HG02885 (cell line): ENCODE measurements at regions not wholly inside any gene's neighbourhood (a gene's known extent, or its start where the extent isn't known, plus 50 kb on each side); places are given as distances from the start of the nearest gene placed in this dataset.
"Not testable (repeated sequence)": the region's sequence is repeated elsewhere in the genome, so short reads cannot be mapped to it uniquely, and the experiment has no call there.

ENCODE experiments used
- ATAC-seq: cut with Tn5 transposase; IDR thresholded peaks from one replicate; pipeline ENCODE4 v1.9.1; 2021; ENCODE audit warnings: mild to moderate bottlenecking; ENCODE audit not compliant: unreplicated experiment, poor library complexity

DNA sequence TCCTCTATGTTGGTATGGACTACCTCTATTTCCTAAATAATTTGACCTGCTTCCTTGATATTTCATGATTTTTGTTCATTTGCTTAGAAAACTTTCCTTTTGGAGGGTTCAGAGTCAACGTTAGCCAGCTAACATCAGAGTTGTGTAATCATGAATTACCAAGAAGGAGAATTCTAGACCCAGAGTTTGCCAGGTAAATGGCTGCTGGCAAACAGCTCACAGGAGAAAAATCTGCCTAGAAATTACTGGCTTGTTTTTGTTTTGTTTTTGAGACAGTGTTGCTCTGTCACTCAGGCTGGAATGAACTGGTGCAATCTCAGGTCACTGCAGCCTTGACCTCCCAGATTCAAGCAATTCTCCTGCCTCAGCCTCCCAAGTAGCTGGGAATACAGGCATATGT is 111.4 kb upstream of the SALL1 start:
- no peak for ATAC-seq

DNA sequence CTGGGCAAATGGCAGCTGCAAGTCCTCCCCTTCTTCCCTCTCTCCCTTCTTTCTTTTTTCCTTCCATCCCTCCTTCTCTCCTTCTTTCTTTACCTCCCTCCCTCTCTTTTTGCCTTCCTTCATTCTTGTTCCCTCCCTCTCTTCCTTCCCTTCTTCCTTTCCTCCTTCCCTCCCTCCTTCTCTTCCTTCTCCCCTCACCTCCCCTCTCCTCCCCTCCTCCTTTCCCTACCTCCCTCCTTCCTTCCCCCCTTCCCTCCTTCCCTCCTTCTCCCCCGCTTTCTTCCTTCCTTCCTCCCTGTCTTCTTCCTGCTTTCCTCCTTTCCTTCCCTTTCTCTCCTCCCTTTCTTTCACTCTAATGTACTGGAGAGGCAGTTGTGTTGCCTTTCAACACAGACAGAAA is 110.8 kb upstream of the SALL1 start:
- no peak for ATAC-seq

DNA sequence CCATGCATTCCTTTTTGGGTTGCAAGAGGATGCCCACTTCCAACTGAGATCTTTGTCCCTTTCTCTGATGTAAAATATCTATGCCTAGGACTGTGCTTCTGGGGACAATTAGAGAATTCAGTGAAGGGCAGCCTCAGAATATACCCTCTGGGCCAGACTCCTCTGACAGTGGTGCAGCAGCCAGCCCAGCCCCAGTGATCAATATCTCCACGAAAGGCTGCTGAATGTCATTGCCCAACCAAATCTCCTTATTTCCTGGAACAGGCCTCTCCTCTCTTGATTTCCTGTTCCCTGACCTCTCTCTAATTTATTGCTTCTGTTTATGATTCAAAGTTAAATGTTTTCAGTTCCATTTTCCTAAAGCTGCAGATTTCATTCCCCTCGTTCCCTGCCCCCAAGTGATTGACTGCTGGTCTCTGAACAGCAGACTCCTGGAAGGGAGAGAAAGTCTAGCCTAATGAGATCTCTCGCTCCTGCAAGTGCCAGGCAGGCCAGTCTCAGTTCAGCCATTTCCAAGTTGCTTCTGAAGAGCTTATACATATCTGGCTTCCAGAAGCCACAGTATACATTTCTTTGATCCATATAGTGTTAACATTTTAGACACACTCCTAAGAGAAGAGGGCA is 104.4 kb upstream of the SALL1 start:
- ATAC-seq: no peak

- ATAC-seq: not testable (repeated sequence)
Observed at GRCh38 chr16:51254390-51254789, 103.3 kb upstream of the SALL1 start.

DNA sequence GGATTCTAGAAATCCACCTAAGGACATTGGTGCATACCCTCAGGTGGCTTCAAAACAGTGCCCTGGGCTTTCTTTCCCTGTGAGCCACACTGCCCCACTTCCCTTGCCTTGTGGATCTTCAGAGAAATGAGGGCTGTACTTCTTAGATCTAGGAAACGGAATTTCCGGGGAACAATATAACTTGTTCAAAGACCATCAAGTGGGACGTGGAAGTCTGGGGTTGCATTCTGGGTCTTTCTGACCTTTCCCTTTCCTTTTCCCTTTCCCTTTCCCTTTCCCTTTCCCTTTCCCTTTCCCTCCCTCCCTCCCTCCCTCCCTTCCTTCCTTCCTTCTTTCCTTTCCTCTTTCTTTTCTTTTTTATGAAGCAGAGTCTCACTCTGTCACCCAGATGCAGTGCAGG is 97.1 kb upstream of the SALL1 start:
- ATAC-seq: no peak

- no peak for ATAC-seq
Observed at GRCh38 chr16:51245658-51245995, 94.6 kb upstream of the SALL1 start.

GRCh38 chr16:51244887-51245657 is 94.0 kb upstream of the SALL1 start:
- no peak for ATAC-seq

GRCh38 chr16:51243936-51244436 is 92.9 kb upstream of the SALL1 start:
- ATAC-seq: no peak

DNA sequence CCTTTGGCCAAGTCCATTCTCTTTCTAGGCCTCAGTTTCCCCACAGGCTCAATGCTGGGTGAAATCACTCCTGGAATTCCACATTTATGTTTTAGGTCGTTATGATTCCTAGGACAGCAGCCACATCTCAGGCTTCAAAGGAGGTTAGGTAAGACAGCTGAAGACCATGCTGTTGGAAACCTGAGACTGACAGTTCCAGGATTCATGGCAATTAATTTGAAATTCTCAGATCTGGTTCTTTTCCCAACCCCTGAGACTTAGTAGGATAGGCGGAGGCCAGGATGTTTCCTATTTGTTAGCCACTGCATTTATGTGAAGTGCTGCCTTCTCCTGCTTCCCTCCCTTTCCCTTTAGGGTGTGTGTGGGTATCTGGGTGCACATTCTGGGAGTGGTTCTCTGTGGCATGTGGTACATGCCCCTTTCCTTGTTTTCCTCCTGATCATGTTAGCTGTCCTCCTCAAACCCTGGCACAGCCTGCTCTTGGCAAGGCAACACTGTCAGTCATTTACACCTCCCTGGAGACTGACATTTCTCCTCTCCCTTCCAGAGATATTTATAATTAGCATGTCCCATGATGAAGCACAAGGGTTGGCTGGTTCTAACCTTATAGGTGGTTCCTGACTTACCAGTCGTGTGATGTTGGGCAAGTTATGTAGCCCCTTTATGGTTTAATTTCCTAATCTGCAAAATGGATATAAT is 91.4 kb upstream of the SALL1 start:
- ATAC-seq: no peak

- no peak for ATAC-seq
Observed at GRCh38 chr16:51239196-51239595, 88.1 kb upstream of the SALL1 start.

- no peak for ATAC-seq
Observed at GRCh38 chr16:51237861-51238378, 86.8 kb upstream of the SALL1 start.

- ATAC-seq: no peak
Observed at GRCh38 chr16:51237207-51237606, 86.1 kb upstream of the SALL1 start.

- ATAC-seq: no peak
Observed at GRCh38 chr16:51236583-51236982, 85.5 kb upstream of the SALL1 start.

GRCh38 chr16:51231702-51232101 is 80.6 kb upstream of the SALL1 start:
- ATAC-seq: no peak

- ATAC-seq: not testable (repeated sequence)
Observed at GRCh38 chr16:51230035-51230434, 79.0 kb upstream of the SALL1 start.

GRCh38 chr16:51228097-51228659 is 77.1 kb upstream of the SALL1 start:
- ATAC-seq: no peak

DNA sequence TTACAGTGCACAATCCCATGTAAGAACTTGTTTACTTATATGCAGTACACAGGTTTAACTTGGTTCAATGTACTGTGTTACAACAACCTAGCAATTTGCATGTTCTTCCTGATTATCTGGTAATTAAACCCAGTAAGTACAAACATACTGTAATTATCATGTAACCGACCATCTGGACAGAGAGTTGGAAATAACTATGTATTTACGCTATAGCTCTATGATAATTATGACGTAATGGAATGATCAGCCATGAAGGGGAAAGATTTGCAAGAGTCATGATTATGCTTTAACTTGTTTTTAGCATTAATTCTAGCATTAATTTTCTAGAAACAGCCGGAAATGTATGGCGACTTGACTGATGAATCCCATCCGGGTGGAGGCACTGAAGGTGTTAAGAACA is 74.8 kb upstream of the SALL1 start:
- no peak for ATAC-seq

DNA sequence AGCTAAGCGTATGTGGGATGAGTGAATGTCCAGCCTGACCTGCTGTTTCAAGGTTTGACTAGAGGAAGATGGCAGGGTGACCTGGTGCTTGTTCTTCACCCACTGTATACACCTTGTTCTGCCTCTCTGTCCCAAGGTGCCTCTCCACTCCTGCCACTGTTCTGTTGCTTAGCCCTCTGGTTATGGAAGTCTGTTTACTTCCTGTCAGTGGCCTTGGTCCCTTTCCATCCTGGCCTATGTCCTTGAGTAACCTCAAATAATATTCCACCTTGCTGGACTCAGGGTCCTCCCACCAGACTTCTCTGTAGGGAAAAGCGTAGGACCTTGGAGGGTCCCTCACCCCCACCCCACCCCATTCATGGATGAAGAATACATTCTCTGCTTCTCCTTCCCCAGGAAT is 73.2 kb upstream of the SALL1 start:
- no peak for ATAC-seq

- no peak for ATAC-seq
Observed at GRCh38 chr16:51222016-51222415, 70.9 kb upstream of the SALL1 start.

GRCh38 chr16:51211148-51211547 is 60.1 kb upstream of the SALL1 start:
- ATAC-seq: no peak

- no peak for ATAC-seq
Observed at GRCh38 chr16:51210087-51210486, 59.0 kb upstream of the SALL1 start.
